ENCODE measurements at regions not wholly inside any gene's neighbourhood (a gene's known extent, or its start where the extent isn't known, plus 50 kb on each side); places are given as distances from the start of the nearest gene placed in this dataset.
"Not testable (repeated sequence)": the region's sequence is repeated elsewhere in the genome, so short reads cannot be mapped to it uniquely, and the experiment has no call there.

DNA sequence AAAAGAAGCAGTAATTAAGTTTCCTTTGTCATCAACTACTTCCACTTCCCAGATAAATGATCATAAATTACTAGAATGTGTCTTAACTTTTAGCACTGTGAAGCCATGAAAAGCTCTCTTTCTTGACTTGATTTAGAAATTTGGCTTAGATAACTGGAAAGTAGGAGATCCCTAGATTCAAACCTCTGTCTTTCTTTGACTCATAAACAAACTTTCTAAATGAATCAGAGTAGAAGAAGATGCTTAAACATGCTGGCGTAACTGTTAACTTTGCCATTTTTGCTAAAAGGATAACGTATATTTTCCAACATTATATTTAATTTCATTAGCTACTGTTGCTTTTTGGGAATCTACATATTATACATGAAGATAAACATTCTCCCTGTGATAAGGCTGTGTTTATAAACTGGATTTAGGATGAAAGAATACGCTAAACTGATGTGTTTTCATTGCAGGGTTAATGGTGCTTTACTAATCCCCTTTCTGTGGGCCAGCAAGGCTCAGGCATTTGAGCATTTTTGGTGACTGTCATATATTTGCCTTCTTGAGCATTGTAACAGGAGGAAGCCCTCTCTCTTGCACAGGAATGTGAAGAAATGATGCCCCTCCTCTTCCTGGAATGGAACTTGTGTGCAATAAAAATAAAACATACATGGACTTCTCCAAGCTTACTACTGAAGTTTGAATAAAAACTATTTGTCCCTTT lies 301.4 kb downstream of the BMP4 start:
- DNase-seq, result no peak

DNA sequence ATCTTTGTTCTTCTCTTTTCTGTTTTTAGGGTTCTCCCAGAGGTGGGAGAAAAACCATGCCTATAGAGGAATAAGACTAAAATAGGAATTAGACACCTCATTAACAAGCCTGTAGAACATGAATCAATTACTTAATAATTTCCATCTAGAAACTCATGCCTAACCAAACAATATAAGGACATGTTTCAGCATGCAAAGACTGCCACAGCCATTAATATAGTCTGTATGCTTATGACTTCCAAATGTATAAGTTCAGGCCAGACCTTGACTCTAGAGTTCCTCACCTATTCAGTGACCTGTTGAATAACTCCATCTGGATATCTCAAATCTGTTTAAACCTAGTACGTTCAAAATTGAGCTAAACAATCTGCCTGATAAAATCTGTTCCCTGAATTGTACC lies 304.6 kb downstream of the BMP4 start:
- no peak for DNase-seq

DNA sequence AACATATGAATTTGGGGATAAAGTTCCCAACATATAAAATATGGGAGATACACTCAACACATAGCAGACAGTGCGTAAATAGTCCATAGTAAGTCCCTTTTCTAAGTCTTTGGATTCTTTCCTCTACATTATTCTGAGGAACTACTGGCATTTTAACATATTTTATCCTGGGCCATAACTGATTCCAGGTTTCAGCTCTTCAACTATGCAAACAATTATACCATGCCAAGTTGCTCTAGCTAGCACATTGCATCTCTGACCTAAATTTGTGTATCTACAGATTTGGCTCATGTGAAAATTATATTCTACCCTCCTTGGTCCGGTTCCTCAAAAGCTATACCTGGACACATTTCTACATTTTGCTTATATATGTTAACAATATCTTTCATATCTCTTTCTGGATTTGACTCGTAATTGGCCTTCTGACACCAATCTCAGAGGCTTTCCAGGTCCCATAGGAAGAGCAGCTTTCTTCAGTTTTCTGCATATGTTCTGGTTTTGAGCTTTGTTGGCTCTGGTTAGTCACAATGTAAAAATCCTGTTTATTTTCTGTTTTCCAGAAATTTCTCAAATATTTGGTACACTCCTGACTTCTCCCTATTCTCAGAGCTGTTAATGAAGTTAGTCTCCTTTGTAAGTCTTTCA lies 305.4 kb downstream of the BMP4 start:
- DNase-seq, result no peak

DNA sequence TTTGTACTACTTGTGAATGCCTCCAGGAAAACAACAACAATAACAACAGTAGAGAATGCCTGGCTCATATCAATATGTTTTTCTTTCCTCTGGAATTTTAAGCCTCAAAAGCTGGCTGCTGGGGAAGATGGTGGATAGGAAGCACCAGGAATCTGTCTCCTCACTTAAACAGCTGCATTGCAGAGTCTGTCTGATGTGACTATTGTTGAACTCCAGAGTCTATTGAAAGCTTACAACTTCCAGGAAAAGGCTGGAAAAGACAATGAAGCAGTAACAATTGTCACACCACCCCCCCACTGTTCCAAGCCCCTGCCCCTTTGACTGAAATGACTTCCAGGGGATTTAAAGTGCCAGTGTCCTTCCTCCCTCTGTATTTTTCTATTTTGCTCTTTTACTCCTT lies 309.7 kb downstream of the BMP4 start:
- no peak for DNase-seq

DNA sequence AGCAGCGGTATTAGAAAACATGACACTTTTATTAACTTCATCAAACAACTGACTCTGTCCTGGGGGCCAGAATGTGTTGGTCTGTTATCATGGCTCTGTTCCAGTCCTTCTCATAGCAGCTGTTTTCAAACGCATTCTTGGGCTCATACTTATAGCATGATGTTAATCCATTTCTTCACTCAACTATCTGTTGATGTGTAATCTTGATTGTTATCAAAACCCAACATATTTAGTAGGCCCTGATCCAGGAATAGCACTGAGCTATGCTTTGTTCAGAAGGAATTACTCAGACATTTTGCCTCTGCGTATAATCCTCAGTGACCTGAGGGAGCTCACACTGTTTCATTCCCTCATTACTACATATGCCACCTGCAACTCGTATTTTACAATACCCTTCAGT lies 315.9 kb downstream of the BMP4 start:
- DNase-seq, result no peak

DNA sequence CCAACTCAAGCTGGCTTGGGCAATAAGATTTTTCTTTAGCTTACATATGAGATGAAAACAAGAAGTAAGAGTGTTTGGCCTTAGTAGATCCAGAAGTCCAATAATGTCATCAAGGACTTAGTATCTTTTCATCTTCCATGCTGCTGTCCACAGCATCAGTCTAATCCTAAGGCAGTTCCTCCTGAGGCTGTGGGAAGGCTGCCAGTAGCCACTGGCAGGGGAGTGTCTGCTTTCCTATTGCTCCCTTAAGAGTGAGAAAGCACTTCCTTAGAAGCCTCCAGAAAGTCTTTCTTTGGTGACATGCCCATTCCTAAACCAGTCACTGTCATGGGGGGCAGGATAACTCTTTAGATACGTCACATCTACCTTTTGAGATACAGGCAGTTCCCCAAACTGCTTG lies 317.7 kb downstream of the BMP4 start:
- no peak for DNase-seq

DNA sequence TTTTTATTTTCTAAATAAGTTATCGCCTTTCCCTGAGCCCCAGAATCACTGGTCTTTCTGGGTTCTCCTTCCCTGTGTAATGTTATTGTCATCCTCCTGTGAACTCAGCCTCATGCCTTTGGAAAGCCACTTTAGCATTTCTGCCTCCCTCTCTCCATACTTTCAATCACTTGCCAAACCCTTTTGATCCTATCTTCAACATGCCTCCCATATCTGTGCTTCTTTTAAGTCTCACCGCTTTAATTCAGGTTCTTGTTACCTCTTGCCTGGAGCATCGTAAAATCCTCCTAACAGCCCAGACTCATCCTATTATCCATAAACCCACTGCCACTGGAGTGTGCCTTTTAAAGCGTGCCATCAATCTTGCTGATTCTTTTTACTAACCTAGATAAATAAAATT lies 321.8 kb downstream of the BMP4 start:
- no peak for DNase-seq

DNA sequence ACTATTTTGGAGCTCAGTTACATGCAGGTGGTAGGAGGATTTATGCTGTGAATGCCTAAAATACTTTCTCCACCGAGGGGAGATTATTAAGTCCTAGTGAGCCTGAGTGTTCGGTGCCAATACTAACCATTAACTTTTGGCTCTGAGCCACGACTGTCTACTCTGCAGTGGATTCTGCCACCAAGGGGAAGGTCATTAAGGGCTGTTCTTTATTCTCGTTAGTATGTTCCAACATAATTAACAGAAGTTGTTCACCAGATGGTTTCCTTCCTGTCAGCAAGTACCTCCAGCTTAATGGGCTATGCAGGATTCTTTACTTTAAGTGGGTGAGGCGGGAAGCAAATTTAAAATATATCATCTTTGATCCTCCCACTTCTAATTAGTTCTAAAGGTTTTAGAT lies 326.3 kb downstream of the BMP4 start:
- DNase-seq, result no peak

DNA sequence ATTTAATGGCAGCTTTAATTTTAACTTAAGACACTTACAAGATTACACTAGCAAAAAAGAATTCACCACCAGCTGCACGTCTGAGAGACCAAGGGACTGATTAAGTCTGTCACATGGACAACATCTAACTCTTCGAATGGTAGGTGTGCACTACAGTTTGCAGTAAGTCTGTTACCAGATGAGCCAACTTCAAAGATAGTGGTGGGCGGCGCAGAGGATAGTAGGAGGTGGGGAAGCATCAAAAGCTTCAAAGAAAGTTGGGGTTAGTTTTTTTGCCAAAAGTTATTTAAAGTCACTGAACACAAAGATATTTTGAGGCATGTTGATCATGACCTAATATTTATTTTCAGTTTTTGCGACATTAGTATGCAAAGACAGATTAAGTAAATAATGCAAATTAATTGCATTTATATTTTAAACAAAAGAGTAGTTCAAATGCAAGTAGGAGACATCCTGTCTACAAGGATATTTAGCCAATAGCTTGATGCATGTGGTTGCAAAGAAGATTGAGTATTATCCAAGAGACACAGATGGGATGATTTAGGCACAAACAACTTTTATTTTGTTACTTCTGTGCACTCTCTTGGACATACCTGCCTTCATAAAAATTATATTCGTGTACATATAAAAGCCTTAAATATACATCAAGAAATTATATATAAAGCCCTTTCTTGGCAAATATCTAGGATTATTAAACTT lies 327.7 kb downstream of the BMP4 start:
- DNase-seq, result no peak

DNA sequence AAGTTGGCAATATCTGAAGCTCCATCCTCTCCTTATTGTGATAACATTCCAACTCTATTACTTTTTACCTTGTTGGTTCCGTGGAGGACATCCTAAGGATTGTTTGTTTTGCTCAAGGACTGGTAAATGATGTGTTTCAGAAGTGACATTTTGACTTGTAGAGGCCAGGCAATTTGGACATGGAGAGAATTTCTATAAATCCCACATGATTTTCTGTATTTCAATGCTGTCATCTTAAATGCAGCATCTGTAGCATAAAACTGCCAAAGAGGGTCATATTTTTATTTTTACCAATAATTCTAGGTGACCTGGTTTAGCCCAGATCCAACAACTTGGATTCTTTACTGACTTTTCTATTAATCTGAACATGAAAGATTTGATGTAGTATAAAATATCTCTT lies 328.4 kb downstream of the BMP4 start:
- DNase-seq, result no peak

DNA sequence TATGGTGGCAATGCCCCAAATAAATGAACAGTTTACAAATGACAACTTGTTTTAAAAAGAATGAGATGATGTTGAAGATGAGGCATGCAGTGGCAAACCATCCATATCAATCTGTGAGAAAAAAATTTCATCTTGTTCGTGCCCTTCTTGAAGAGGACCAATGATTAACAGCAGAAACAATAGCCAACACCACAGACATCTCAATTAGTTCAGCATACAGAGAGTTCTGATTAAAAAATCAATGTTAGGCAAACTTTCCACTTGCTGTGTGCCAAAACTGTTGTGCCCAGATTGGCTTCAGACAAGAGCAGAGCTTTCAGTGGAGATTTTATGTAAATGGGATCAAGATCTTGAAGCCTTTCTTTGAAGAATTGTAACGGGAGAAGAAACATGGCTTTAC lies 329.9 kb downstream of the BMP4 start:
- no peak for DNase-seq

DNA sequence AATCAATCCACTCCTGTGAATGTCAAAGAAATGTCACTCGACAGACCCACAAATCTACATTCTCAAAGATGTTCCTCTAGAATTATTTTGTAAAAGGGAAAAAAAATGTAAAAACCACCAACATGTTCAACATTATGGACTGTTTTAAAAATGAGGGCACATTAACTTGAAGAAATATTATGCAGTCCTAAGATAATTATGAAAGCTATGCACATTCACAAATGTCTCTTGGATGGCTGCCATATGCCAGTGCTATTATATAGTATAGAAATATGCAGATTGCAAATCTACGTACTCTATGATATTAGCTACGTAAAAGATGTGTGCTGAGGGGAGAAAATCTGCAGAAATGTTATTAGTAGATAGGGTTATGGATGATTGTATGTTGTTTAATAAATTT lies 334.2 kb downstream of the BMP4 start:
- DNase-seq, result no peak

DNA sequence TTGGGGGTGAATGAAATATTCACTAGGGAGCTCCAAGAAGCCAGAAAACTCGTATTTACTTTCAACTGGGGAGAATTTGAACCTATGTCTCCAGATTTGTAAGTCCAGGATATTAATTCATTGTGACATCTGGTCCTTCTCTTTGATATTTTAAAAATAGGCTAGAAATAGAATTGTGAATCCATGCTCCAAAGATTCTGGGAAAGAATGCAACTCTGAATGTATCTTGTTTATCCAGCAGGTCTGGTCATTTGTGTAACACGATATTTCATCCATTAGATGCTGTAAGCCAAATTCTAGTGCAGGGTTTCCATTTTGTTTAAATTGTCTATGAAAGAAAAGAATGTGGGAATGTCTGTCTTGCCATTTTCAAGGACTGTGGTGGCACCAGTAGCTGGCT lies 334.7 kb downstream of the BMP4 start:
- no peak for DNase-seq

DNA sequence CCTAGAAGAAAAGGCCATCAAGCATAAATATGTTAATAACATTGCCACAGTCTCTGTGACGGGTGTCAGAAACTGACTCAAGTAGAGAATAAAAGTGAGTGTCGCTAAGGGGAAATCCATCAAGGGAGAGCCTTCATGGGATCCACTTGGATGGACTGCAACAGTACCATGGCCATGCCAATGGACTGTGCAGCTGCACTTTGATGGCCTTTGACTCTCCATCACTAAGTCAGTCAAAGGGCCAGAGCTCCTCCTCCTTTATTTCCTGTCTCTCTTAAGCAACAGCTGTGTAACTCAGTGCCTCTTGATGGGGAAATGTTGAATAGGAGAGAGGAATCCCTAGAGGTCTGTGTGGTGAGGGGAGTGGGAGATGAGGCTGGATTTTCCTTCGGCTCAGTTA lies 335.2 kb downstream of the BMP4 start:
- DNase-seq, result no peak

DNA sequence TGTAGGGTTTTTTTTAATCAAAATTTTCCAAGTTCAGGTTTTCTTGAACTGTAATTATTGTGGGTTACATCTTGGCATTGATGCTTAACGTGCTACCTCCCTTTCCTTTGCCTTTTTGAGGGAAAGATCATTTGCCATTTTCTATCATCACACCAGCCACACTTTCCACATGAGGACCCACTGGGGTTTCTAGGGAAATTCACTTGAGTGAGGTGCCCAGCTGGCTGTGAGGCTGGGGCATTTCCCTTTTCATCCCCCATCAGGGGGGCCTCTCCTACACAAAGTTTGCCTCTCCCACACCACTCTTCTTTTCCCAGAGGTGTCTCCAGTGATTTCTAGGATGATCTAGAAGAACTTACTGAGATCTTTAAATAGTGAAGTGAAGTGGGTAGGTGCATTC lies 335.7 kb downstream of the BMP4 start:
- no peak for DNase-seq

DNA sequence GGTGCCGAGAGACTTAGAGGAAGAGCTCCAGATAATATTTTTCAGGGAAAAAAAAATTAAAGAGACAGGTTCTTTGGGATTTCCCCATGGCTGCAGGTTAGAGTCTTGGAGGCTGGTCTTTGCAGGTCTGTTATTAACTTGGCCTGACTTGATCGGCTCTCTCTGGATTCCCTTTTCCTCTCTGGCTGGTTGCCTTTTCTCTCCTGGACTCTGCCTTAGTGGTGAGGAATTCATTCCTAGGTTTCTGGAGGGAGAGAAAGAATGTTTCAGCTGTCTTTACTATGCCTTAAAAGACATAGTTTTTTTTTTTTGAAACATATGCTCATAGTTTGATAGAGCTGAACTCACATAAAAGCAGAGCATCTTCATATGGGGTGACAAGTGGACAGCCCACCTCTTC lies 336.3 kb downstream of the BMP4 start:
- DNase-seq, result no peak

DNA sequence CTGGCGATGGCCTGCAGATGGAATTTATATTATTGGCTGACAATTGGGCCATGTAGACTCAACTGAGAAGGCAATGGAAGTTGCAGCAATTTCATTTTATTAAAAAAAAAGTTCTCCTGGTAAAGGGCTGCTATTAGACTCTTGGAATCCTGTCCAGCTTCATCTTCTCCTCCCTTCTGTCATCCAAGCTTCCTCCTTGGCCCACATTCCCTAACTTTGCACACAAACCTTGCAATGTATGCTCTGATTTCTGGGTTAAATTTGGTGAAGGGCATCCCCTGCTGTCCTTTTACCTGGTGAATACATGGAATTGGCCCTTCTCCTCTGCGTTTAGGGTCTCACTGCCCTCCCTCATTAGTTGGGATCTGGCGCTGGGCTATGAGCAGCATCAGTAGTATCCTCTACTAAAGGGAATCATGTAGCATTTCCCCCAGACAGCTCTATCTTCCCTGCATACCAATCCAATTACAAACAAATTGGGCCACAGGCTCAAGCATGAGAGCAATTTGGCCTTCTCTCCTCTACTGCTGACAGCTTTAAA lies 336.9 kb downstream of the BMP4 start:
- DNase-seq, result no peak

DNA sequence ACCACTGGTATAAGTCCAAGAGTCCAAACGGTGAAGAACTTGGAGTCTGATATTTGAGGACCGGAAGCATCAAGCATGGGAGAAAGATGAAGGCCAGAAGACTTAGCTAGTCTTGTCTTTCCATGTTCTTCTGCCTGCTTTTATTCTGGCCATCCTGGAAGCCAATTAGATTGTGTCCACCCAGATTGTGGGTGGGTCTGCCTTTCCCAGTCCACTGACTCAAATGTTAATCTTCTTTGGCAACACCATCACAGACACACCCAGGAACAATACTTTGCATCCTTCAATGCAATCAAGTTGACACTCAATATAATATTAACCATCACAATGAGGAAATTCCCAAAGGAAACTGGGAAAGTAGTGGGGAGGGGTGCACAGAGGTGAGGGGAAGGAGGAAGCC lies 340.1 kb downstream of the BMP4 start:
- not testable (repeated sequence) for DNase-seq

DNA sequence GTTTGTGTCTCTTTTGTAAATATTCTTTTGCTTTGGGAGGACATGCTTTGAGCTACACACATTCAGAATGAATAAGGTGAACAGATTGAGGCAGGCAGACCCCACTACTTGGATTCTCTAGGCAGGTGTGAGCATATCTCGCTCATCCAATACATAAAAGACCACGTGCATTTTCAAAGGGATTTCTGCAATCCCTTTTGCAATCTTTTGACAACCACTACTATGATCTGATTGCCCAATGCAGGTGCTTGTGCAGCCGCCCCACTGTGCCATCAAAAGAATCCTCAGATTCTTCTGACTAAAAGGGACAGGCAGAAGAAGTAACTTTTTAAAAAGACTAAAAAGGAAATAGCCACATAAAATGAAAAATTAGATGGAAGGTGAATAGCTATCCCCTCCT lies 341.4 kb downstream of the BMP4 start:
- no peak for DNase-seq

DNA sequence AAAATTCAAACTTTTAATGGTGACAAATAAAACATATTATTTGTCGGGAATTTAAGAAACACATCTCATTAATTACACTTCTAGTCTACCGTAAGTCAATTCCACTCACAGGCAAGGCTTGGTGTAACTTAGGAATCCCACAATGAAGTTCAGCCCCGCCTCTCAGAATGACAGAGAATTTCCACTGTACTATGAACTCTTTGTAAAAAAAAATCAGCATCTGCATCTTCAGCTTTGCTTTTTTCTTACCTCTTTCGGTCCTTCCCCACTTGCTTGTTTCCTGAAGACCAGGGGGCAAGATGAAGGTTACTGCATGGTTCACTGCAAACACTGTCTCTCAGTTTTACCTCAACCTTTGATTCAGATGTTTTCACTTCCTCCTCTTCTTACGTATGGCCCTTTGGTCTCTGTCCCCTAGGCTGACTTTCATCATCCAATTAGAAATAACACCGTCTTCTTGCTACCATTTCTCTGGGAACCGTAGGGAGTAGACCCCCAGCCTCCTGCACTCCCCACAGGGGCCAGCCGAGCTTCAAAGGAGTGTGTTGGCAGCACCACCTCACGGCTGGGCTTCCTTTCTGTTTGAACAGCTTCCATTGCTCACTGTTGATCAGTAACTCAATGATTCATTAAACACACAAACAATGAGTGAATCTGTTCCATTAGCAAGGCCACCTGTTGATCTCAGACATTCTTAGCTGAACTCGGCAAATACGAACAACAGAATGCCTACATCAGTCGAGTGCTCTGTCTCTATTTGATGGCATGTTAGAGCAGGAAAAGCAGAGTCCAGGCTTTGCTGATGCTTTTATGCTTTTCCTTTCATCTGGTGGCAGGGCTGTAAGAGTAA lies 343.0 kb downstream of the BMP4 start:
- no peak for DNase-seq

DNA sequence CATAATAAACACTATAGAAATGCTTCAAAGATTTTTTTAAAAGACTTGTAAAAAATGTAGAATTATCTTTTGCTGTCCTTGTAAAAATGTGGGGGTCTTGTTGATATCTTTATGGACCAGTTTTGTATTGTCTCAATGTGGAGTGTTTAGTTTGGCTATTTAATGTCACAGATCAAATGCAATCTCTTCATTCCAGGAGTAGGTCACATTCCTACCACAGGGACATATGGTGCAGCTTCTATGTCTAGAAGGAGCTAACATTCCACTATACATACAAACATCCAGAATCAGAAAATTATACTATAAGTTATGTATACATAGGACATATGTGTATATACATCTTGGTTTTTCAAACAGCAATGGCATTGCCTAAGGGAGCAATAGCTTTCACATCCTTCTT lies 345.7 kb downstream of the BMP4 start:
- DNase-seq, result no peak

DNA sequence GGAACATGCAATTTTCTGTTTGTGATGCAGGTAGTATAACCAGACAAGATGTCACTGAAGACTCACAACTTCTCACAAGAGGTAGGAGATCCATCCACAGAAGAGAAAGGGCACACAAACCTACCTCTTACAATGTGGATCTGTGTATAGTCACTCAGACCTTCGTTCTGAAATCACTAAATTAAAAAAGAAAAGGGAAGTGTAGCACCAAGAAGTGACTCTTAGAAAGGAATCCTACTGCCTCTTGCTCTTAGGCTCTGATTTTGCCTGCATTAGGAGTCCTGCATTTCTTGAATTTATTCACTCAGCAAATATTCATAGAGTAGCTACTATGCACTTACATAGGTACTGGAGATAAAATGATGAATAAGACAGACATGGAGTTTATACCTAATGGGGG lies 347.6 kb downstream of the BMP4 start:
- DNase-seq, result no peak

DNA sequence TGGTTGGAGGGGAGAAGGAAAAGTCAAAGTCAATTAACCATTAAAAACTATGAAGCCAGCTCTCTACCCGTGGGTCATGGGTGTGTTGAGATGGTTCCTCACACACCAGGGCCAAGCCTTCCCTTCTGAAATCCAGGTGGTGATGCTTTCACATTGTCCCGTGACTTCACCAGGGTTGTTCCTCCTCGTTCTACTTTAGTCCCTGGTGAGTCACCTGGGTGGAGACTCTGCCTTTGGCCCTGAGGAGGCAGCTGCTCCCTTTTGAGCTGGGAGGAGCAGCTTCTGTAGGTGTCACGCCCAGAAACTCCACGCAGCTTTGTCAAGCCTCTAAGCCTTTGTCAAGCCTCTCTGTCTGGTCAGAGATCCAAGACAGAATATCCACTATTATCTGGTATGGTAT lies 348.3 kb downstream of the BMP4 start:
- DNase-seq, result no peak

Data from activated naive CD4-positive, alpha-beta T cell treated with anti-CD3 and anti-CD28 coated beads, Interleukin-2, amount 50 U/mL, for 16 hours (primary cell).